MM.1S (cell line): ENCODE measurements at regions not wholly inside any gene's neighbourhood (a gene's known extent, or its start where the extent isn't known, plus 50 kb on each side); places are given as distances from the start of the nearest gene placed in this dataset.

Experiments used
- DNase-seq: peaks from one replicate; pipeline ENCODE4 v3.0.0-alpha.2; 2015
- H2AFZ ChIP-seq: fragments of 300-600 bp; sonication (generic); 2 replicates; pipeline ENCODE4 v1.6.0; 2016; ENCODE audit warnings: antibody characterized with exemption, low read length
- H3F3A ChIP-seq: fragments of 300-600 bp; sonication (generic); 2 replicates; pipeline ENCODE4 v1.6.1; 2016; ENCODE audit warnings: mild to moderate bottlenecking, antibody characterized with exemption, low read length, moderate library complexity, mixed read lengths; ENCODE audit not compliant: insufficient read depth
- H3K27ac ChIP-seq: fragments of 300-600 bp; sonication (generic); 2 replicates; pipeline ENCODE4 v1.5.1; 2016; ENCODE audit warnings: mild to moderate bottlenecking, low read length
- H3K27me3 ChIP-seq: fragments of 300-600 bp; sonication (generic); replicated peaks from 2 replicates; pipeline ENCODE4 v1.6.0; 2016; ENCODE audit warnings: low read length; ENCODE audit not compliant: insufficient read depth
- H3K36me3 ChIP-seq: fragments of 300-600 bp; sonication (generic); replicated peaks from 2 replicates; pipeline ENCODE4 v1.6.1; 2016; ENCODE audit warnings: mild to moderate bottlenecking, low read length, mixed read lengths; ENCODE audit not compliant: insufficient read depth
- H3K4me1 ChIP-seq: fragments of 300-600 bp; sonication (generic); 2 replicates; pipeline ENCODE4 v1.6.1; 2016; ENCODE audit warnings: low read length, mixed read lengths
- H3K4me2 ChIP-seq: fragments of 300-600 bp; sonication (generic); 2 replicates; pipeline ENCODE4 v1.6.0; 2016; ENCODE audit warnings: low read depth, low read length
- H3K4me3 ChIP-seq: fragments of 300-600 bp; sonication (generic); 2 replicates; pipeline ENCODE4 v1.5.1; 2016; ENCODE audit warnings: low read length, mixed read lengths
- H3K79me2 ChIP-seq: fragments of 300-600 bp; sonication (generic); 2 replicates; pipeline ENCODE4 v1.6.1; 2016; ENCODE audit warnings: mixed run types, low read length, mixed read lengths
- H3K9ac ChIP-seq: fragments of 300-600 bp; sonication (generic); 2 replicates; pipeline ENCODE4 v1.6.1; 2016; ENCODE audit warnings: low read length, mixed read lengths
- H3K9me2 ChIP-seq: fragments of 300-600 bp; sonication (generic); replicated peaks from 2 replicates; pipeline ENCODE4 v1.6.1; 2016; ENCODE audit warnings: mild to moderate bottlenecking, low read length, mixed read lengths; ENCODE audit not compliant: insufficient read depth
- H3K9me3 ChIP-seq: fragments of 300-600 bp; sonication (generic); replicated peaks from 2 replicates; pipeline ENCODE4 v1.6.1; 2016; ENCODE audit warnings: mild to moderate bottlenecking, low read length, mixed read lengths; ENCODE audit not compliant: insufficient read depth
- H4K20me1 ChIP-seq: fragments of 300-600 bp; sonication (generic); 2 replicates; pipeline ENCODE4 v1.6.1; 2016; ENCODE audit warnings: mild to moderate bottlenecking, low read length, moderate library complexity, mixed read lengths; ENCODE audit not compliant: insufficient read depth
- CTCF ChIP-seq: fragments of 300-600 bp; sonication (generic); IDR thresholded peaks from 2 replicates; pipeline ENCODE4 v1.5.1; 2016; ENCODE audit warnings: antibody characterized with exemption, low read length, mixed read lengths
- EZH2 ChIP-seq: fragments of 300-600 bp; sonication (generic); optimal IDR thresholded peaks from 2 replicates; pipeline ENCODE3; 2017; ENCODE audit warnings: low read depth, mild to moderate bottlenecking, antibody characterized with exemption, low read length, mixed read lengths
- EZH2phosphoT487 ChIP-seq: fragments of 300-600 bp; sonication (generic); IDR thresholded peaks from 2 replicates; pipeline ENCODE4 v1.6.1; 2018; ENCODE audit warnings: antibody characterized with exemption, low read length

GRCh38 chr13:112325142-112325808 is 50.9 kb upstream of the SPACA7 start:
- peaks cover 29% of the 10 kb centered on the region for H3K27me3 ChIP-seq

GRCh38 chr13:112325920-112326645 is 50.1 kb upstream of the SPACA7 start:
- H3K27ac ChIP-seq: no peak overlapping the region
- H3F3A ChIP-seq: no peaks in the 10 kb centered on the region
- no peaks in the 10 kb centered on the region for H3K9me2 ChIP-seq
- no peaks in the 10 kb centered on the region for H3K36me3 ChIP-seq
- H3K4me3 ChIP-seq: no peak overlapping the region
- H3K9me3 ChIP-seq: no peaks in the 10 kb centered on the region
- no peak overlapping the region for H3K9ac ChIP-seq
- DNase-seq: no peak
- no peak overlapping the region for H3K4me2 ChIP-seq
- H3K79me2 ChIP-seq: no peaks in the 10 kb centered on the region
- no peak overlapping the region for H2AFZ ChIP-seq
- no peaks in the 10 kb centered on the region for H4K20me1 ChIP-seq
- peaks cover 29% of the 10 kb centered on the region for H3K27me3 ChIP-seq
- no peaks in the 10 kb centered on the region for H3K4me1 ChIP-seq
- no peak for TF ChIP-seq EZH2
- TF ChIP-seq EZH2phosphoT487: no peak
- no peak for TF ChIP-seq CTCF

More at GRCh38 chr13:112325142-112325808, 50.9 kb upstream of the SPACA7 start:
- H3K9me3 ChIP-seq: no peaks in the 10 kb centered on the region
- no peaks in the 10 kb centered on the region for H3K79me2 ChIP-seq
- no peaks in the 10 kb centered on the region for H3K36me3 ChIP-seq
- H3K9me2 ChIP-seq: no peaks in the 10 kb centered on the region
- H4K20me1 ChIP-seq: no peaks in the 10 kb centered on the region
- H3K4me3 ChIP-seq: no peak overlapping the region
- H3F3A ChIP-seq: no peaks in the 10 kb centered on the region
- H3K9ac ChIP-seq: no peak overlapping the region
- H3K4me1 ChIP-seq: no peaks in the 10 kb centered on the region
- H3K27ac ChIP-seq: no peak overlapping the region
- H2AFZ ChIP-seq: no peak overlapping the region
- no peak overlapping the region for H3K4me2 ChIP-seq
- TF ChIP-seq CTCF (no peak), EZH2phosphoT487 (no peak), EZH2 (no peak)
- no peak for DNase-seq
